Skin epidermis (tissue), 12 donors: ENCODE measurements at regions not wholly inside any gene's neighbourhood (a gene's known extent, or its start where the extent isn't known, plus 50 kb on each side); places are given as distances from the start of the nearest gene placed in this dataset.
"Not testable (repeated sequence)": the region's sequence is repeated elsewhere in the genome, so short reads cannot be mapped to it uniquely, and the experiment has no call there.

Experiments
- H3K27ac ChIP-seq, 21 experiments: fragments of 200-600 bp; sonication (generic) in 11 of 21; one replicate each; pipeline ENCODE4 v1.5.0; 2020; ENCODE audit warnings: mild to moderate bottlenecking in 3 of 21, inconsistent platforms in 2 of 21, moderate library complexity in 2 of 21
- H3K4me3 ChIP-seq, 7 experiments: fragments of 200-600 bp; sonication (generic) in 2 of 7; one replicate each; pipeline ENCODE4 v1.5.0; 2020; ENCODE audit warnings: inconsistent platforms in 2 of 7, mild to moderate bottlenecking in 2 of 7, moderate library complexity in 1 of 7

DNA sequence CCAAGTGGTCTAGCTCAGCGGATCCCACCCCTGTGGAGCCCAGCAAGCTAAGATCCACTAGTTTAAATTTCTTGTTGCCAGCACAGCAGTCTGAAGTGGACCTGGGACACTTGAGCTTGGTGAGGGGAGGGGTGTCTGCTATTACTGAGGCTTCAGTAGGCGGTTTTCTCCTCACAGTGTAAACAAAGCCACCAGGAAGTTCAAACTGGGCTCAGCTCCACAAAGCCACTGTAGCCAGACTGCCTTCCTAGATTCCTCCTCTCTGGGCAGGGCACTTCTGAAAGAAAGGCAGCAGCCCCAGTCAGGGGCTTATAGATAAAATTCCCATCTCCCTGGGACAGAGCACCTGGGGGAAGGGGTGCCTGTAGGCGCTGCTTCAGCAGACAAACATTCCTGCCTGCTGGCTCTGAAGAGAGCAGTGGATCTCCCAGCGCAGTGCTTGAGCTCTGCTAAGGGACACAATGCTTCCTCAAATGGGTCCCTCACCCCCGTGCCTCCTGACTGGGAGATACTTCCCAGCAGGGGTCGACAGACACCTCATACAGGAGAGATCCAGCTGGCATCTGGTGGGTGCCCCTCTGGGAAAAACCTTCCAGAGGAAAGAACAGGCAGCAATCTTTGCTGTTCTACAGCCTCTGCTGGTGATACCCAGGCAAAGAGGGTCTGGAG, 148.6 kb upstream of the PDE4D start:
- H3K4me3 ChIP-seq, H3K27ac ChIP-seq: not testable (repeated sequence)

DNA sequence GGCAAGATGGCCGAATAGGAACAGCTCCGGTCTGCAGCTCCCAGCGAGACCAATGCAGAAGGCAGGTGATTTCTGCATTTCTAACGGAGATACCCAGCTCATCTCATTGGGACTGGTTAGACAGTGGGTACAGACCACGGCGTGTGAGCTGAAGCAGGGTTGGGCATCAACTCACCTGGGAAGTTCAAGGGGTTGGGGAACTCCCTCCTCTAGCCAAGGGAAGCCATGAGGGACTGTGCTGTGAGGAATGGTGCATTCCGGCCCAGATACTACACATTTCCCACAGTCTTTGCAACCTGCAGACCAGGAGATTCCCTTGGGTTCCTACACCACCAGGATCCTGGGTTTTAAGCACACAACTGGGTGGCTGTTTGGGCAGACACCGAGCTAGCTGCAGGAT, 148.0 kb upstream of the PDE4D start:
- H3K4me3 ChIP-seq, H3K27ac ChIP-seq: not testable (repeated sequence)

DNA sequence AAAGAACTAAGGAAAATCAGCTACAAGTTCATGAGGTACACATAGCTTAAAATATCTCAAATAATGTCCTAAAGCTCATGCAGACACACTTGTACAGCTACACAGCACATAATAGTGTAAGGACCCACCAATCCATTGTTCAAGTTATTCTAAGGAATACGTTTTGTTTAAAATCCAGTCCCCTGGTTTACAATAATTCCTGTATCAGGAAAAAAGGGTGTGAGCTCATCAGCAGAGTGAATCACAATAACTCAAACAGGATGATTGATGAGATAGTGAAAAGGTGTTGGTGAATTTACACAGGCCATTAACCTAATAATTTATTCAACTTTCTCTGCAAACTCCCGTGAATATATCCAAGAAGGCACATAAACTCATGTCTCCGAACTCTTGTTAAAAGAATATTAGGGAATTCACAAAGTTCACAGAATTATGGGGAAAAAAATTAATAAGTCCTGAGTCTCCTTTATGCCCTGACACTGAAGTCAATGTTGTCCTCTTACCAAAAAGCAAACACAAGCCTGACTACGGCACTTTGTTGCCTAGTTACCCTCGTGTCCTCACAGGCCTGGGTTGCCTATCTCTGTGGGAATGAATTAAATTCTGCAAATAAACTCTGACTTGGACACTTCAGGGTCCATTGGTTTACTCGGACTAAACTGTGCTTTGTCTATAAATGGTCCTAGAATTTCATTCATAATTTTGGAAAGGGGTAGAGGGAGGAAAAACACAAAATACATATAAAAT, 142.8 kb upstream of the PDE4D start:
- no peak overlapping the region for H3K4me3 ChIP-seq
- no peak overlapping the region for H3K27ac ChIP-seq

- Histone ChIP-seq H3K4me3 (no peak overlapping the region), H3K27ac (no peak overlapping the region)
Measured at GRCh38 chr5:60026161-60026560, 132.6 kb upstream of the PDE4D start.

DNA sequence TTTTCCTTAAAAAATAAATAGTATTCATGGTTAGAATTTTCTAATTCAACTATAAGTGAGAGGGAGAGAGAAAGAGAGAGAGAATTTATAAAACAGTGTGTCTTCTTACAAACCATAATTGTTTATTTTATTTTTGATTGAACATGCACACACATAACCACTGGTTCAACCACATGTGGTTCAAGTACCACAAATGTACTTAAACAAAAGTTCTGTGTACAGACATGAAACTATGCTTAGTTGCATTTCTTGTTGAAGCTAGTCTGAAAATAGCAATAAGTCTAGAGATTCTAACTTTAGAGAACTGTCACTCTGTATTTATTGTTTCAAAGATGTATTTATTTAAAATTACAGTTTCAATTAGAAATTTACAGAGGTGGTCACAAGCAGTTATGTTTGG, 130.6 kb upstream of the PDE4D start:
- H3K27ac ChIP-seq = no peak overlapping the region

DNA sequence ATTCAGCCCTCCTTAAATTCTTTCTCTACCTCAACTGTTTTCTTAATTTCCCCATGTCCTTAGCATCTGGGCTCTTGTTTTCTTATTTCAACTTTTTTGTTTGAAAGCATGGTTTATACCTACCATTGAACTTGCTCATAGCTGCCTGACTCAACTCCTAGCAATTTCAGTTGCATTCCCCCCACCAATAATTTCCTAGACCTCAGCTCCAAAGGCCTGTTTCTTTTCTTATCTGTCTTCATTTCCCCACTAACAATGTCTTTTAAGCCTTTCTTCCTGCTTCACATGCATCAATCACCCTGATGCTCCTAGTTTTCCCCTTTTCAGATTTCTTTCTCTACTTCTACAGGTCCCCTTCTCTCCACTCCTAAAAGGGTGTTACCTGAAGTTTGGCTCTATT, 129.7 kb upstream of the PDE4D start:
- H3K27ac ChIP-seq = no peak overlapping the region
- H3K4me3 ChIP-seq = no peak overlapping the region

More for the DNA sequence above, 130.6 kb upstream of the PDE4D start:
- no peak overlapping the region for H3K4me3 ChIP-seq

DNA sequence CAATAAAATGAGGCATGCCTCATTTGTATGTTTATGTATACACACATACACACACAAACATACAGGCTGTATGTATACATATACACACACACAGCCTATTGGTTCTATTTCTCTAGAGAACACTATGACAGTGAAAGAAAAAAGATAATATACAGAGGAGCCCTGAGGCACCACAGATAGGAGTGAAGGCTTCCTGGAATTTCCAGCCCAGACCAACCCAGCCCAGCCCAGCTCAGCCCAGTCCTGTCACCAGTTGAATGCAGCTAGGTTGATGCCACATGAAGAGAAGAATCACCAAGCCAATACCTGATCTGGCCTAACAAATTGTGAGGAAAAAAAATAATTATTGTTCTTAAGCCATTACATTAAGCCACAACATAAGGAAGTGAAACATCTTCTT, 126.9 kb upstream of the PDE4D start:
- Histone ChIP-seq H3K27ac (no peak overlapping the region), H3K4me3 (no peak overlapping the region)

DNA sequence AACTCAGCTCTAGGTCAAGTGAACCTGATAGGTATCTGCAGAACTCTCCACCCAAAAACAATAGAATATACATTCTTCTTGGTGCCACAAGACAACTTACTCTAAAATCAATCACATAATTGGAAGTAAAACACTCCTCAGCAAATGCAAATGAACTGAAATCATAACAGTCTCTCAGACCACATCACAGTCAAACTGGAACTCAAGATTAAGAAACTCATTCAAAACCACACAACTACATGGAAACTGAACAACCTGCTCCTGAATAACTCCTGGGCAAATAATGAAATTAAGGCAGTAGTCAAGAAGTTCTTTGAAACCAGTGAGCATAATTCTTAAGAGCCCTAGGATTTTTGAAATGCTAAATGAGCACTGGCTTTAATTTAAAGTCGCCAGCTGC, 125.4 kb upstream of the PDE4D start:
- not testable (repeated sequence) for H3K27ac ChIP-seq, H3K4me3 ChIP-seq

DNA sequence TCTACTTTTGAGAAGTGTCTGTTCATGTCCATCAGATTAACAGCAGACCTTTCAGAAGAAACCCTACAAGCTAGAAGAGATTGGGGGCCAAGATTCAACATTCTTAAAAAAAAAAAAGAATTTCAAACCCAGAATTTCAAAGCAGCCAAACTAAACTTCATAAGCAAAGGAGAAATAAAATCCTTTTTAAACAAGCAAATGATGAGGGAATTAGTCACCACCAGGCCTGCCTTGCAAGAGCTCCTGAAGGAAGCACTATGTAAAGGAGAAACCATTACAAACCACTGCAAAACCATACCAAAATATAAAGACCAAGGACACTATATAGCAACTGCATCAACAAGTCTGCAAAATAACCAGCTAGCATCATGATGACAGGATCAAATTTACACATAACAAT, 124.6 kb upstream of the PDE4D start:
- Histone ChIP-seq H3K4me3 (no peak overlapping the region), H3K27ac (no peak overlapping the region)

GRCh38 chr5:60014331-60014730, 120.8 kb upstream of the PDE4D start:
- H3K27ac ChIP-seq = no peak overlapping the region
- H3K4me3 ChIP-seq = no peak overlapping the region

DNA sequence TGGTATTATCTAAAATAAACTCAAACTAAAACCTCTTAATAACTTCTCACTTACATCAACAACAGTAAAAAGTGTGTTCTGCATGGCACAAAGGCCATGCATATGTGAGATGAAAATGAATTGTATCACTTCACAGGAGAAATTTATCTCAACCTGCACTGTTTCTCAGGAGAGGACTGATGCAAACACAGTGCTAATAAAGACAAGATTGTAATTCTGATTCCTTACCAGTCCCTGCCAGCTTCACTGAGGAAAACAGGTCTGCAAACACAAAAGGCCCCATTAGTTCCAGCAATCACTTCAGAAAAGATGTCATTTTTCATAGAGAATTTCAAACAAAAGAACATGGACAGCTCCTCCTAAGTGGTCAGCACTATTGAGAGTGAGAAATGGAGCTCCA, 117.3 kb upstream of the PDE4D start:
- Histone ChIP-seq H3K4me3 (no peak overlapping the region), H3K27ac (no peak overlapping the region)

DNA sequence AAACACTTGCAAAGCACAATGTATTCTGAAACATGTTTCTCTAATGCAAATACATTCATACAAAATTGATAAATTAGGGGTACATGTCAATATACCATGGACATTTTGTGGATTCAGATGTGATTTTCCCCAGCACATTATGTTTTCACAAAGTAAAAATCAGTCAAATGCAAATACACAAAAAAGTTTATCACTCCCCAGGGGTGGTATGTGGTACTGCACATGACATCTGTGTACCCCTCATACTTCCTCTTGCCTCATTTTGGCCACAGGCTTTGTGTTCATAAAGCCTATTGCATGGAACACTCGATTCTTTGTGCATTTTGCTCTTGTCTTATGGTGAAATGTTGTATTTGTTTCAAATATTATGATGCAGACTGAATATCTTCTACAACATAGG, 116.8 kb upstream of the PDE4D start:
- no peak overlapping the region for H3K4me3 ChIP-seq
- H3K27ac ChIP-seq = no peak overlapping the region

- H3K27ac ChIP-seq = no peak overlapping the region
- H3K4me3 ChIP-seq = no peak overlapping the region
Measured at GRCh38 chr5:60007729-60008128, 114.2 kb upstream of the PDE4D start.

DNA sequence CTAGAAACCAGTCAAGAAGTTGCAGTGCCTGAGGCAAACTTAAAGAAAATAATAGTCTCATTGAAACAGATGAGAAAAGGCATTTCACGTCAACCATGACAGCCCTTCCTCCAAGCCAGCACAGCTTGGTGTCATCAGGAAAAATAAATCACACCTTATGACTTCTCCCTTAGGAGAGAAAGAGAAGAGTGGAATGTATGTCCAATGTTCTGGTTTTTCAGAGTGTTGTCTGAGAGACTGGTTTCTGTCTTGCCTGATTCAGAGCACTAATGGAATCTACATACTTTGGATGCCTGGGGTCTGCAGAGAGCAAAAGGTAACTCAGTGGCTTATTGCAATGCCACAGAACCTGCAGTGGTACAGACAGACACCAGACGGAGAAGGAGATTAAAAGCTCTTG, 105.5 kb upstream of the PDE4D start:
- Histone ChIP-seq H3K4me3 (no peak overlapping the region), H3K27ac (no peak overlapping the region)

DNA sequence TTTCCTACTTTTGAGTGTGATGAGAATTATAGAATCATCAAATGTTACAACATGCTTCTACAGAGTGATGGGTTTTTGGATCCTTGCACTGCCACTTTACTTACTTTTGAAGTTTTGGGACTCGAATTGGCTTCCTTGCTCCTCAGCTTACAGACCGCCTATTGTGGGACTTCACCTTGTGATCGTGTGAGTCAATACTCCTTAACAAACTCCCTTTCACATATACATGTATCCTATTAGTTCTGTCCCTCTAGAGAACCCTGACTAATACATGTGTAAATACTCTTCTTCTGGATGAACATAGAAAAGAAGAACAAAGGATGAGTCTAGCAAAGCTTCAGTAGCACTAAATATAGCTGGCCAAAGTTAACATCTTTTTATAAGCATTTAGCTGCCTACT, 98.7 kb upstream of the PDE4D start:
- Histone ChIP-seq H3K27ac (no peak overlapping the region), H3K4me3 (no peak overlapping the region)

GRCh38 chr5:59988396-59988795, 94.9 kb upstream of the PDE4D start:
- Histone ChIP-seq H3K4me3 (no peak overlapping the region), H3K27ac (no peak overlapping the region)

- no peak overlapping the region for H3K4me3 ChIP-seq
- H3K27ac ChIP-seq = no peak overlapping the region
Measured at GRCh38 chr5:59976342-59976741, 82.8 kb upstream of the PDE4D start.

DNA sequence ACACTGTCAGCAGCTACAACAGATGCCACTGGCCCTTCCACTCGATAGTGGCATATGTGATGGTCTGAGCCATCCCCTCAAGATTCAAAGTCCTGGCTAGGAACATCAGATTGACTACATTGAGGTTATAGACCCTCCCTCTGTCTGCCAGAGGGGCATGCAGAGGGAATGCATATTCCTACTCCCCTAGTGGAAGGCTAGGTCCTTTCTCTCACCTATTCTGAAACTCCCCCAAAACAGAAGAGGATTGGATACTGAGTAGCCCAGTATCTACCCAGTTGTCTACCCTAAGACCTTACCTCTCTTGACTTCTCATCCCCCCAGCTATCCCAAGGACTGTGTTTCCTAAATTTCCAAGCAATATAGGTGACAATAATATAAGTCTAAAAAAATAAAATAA, 78.5 kb upstream of the PDE4D start:
- no peak overlapping the region for H3K27ac ChIP-seq
- no peak overlapping the region for H3K4me3 ChIP-seq

- Histone ChIP-seq H3K27ac (no peak overlapping the region), H3K4me3 (no peak overlapping the region)
Measured at GRCh38 chr5:59959330-59959729, 65.8 kb upstream of the PDE4D start.

GRCh38 chr5:59956130-59956783, 62.7 kb upstream of the PDE4D start:
- Histone ChIP-seq H3K27ac (no peak overlapping the region), H3K4me3 (no peak overlapping the region)

GRCh38 chr5:59955241-59955640, 61.7 kb upstream of the PDE4D start:
- Histone ChIP-seq H3K27ac (no peak overlapping the region), H3K4me3 (no peak overlapping the region)
